Loucy (cell line): ENCODE measurements at regions not wholly inside any gene's neighbourhood (a gene's known extent, or its start where the extent isn't known, plus 50 kb on each side); places are given as distances from the start of the nearest gene placed in this dataset.
"Not testable (repeated sequence)": the region's sequence is repeated elsewhere in the genome, so short reads cannot be mapped to it uniquely, and the experiment has no call there.

Source experiments
- H2AFZ ChIP-seq: fragments of 200-600 bp; sonication (generic); 2 replicates; pipeline ENCODE4 v1.6.0; 2016; ENCODE audit warnings: antibody characterized with exemption, mild to moderate bottlenecking, low read length, moderate library complexity
- H3F3A ChIP-seq: fragments of 200-600 bp; 2 replicates; pipeline ENCODE4 v1.6.0; 2016; ENCODE audit warnings: antibody characterized with exemption, low read depth, mild to moderate bottlenecking
- H3K27me3 ChIP-seq: fragments of 200-600 bp; sonication (generic); 2 replicates; pipeline ENCODE4 v1.6.1; 2014; ENCODE audit warnings: low read length, mild to moderate bottlenecking; ENCODE audit not compliant: insufficient read depth, poor library complexity, severe bottlenecking
- H3K36me3 ChIP-seq: fragments of 200-600 bp; sonication (generic); 2 replicates; pipeline ENCODE4 v1.6.1; 2016; ENCODE audit warnings: low read length; ENCODE audit not compliant: insufficient read depth
- H3K4me1 ChIP-seq: fragments of 200-600 bp; sonication (generic); 2 replicates; pipeline ENCODE4 v1.5.1; 2014; ENCODE audit warnings: low read length, mild to moderate bottlenecking; ENCODE audit not compliant: insufficient read depth, poor library complexity, severe bottlenecking
- H3K4me2 ChIP-seq: fragments of 200-600 bp; sonication (generic); 2 replicates; pipeline ENCODE4 v1.6.0; 2014; ENCODE audit warnings: antibody characterized with exemption, low read length, low read depth, mild to moderate bottlenecking; ENCODE audit not compliant: poor library complexity, severe bottlenecking
- H3K4me3 ChIP-seq: fragments of 200-600 bp; sonication (generic); 2 replicates; pipeline ENCODE4 v1.5.1; 2014; ENCODE audit warnings: low read length, mild to moderate bottlenecking, mixed read lengths; ENCODE audit not compliant: poor library complexity, severe bottlenecking
- H3K79me2 ChIP-seq: fragments of 200-600 bp; sonication (generic); 2 replicates; pipeline ENCODE4 v1.6.1; 2014; ENCODE audit warnings: low read length; ENCODE audit not compliant: insufficient read depth
- H3K9ac ChIP-seq: fragments of 200-600 bp; sonication (generic); 2 replicates; pipeline ENCODE4 v1.6.0; 2014; ENCODE audit warnings: mild to moderate bottlenecking, low read depth, low read length, moderate library complexity; ENCODE audit not compliant: poor library complexity, severe bottlenecking
- H3K9me2 ChIP-seq: fragments of 200-600 bp; sonication (generic); replicated peaks from 2 replicates; pipeline ENCODE4 v1.6.1; 2016; ENCODE audit warnings: low read depth, low read length, mixed read lengths
- H3K9me3 ChIP-seq: fragments of 200-600 bp; sonication (generic); 2 replicates; pipeline ENCODE4 v1.6.1; 2014; ENCODE audit warnings: mild to moderate bottlenecking, antibody characterized with exemption, low read length, low read depth; ENCODE audit not compliant: insufficient read depth
- H4K20me1 ChIP-seq: fragments of 200-600 bp; sonication (generic); 2 replicates; pipeline ENCODE4 v1.6.0; 2014; ENCODE audit warnings: antibody characterized with exemption, low read length, mild to moderate bottlenecking; ENCODE audit not compliant: insufficient read depth, poor library complexity, severe bottlenecking
- EZH2phosphoT487 ChIP-seq: fragments of 200-600 bp; IDR thresholded peaks from 2 replicates; pipeline ENCODE4 v1.6.1; 2018; ENCODE audit warnings: antibody characterized with exemption, mild to moderate bottlenecking, moderate library complexity, borderline replicate concordance
- TF ChIP-seq, protein P1 (sequence below): fragments of 200-600 bp; sonication (generic); conservative IDR thresholded peaks from 2 replicates; pipeline ENCODE4 v1.5.1; 2014; ENCODE audit warnings: mild to moderate bottlenecking, antibody characterized with exemption, low read length

- H3K4me1 ChIP-seq, result no peaks in the 10 kb centered on the region
- no peaks in the 10 kb centered on the region for H3K9me3 ChIP-seq
- H4K20me1 ChIP-seq, result no peaks in the 10 kb centered on the region
- no peaks in the 10 kb centered on the region for H3K9me2 ChIP-seq
- no peaks in the 10 kb centered on the region for H3K36me3 ChIP-seq
- peak overlapping the region; percentile 18; the same call in 1 of the 2 replicates for H2AFZ ChIP-seq
- TF ChIP-seq, protein P1, sequence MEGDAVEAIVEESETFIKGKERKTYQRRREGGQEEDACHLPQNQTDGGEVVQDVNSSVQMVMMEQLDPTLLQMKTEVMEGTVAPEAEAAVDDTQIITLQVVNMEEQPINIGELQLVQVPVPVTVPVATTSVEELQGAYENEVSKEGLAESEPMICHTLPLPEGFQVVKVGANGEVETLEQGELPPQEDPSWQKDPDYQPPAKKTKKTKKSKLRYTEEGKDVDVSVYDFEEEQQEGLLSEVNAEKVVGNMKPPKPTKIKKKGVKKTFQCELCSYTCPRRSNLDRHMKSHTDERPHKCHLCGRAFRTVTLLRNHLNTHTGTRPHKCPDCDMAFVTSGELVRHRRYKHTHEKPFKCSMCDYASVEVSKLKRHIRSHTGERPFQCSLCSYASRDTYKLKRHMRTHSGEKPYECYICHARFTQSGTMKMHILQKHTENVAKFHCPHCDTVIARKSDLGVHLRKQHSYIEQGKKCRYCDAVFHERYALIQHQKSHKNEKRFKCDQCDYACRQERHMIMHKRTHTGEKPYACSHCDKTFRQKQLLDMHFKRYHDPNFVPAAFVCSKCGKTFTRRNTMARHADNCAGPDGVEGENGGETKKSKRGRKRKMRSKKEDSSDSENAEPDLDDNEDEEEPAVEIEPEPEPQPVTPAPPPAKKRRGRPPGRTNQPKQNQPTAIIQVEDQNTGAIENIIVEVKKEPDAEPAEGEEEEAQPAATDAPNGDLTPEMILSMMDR, result no peak
- TF ChIP-seq EZH2phosphoT487, result no peak
- H3K9ac ChIP-seq, result no peak overlapping the region
- H3F3A ChIP-seq, result no peaks in the 10 kb centered on the region
- H3K4me2 ChIP-seq, result no peak overlapping the region
- no peaks in the 10 kb centered on the region for H3K27me3 ChIP-seq
- no peaks in the 10 kb centered on the region for H3K79me2 ChIP-seq
- H3K4me3 ChIP-seq, result no peak overlapping the region
Measured at GRCh38 chr2:13858626-13859025, 773.9 kb upstream of the LRATD1 start.

GRCh38 chr2:13868275-13868674, 764.2 kb upstream of the LRATD1 start:
- not testable (repeated sequence) for H3K27me3 ChIP-seq, H3K36me3 ChIP-seq, H4K20me1 ChIP-seq, H3K9me3 ChIP-seq, H2AFZ ChIP-seq, H3K9ac ChIP-seq, H3K79me2 ChIP-seq, H3K4me3 ChIP-seq, H3K4me1 ChIP-seq, H3F3A ChIP-seq, H3K9me2 ChIP-seq, H3K4me2 ChIP-seq

- H3K79me2 ChIP-seq, result no peaks in the 10 kb centered on the region
- no peak overlapping the region for H3K4me3 ChIP-seq
- H3K9ac ChIP-seq, result no peak overlapping the region
- H3K4me1 ChIP-seq, result no peaks in the 10 kb centered on the region
- H2AFZ ChIP-seq, result no peak overlapping the region
- H3K9me3 ChIP-seq, result no peaks in the 10 kb centered on the region
- no peaks in the 10 kb centered on the region for H3K27me3 ChIP-seq
- no peaks in the 10 kb centered on the region for H3K36me3 ChIP-seq
- TF ChIP-seq, protein P1, result no peak
- TF ChIP-seq EZH2phosphoT487, result no peak
- no peak overlapping the region for H3K4me2 ChIP-seq
- no peaks in the 10 kb centered on the region for H4K20me1 ChIP-seq
- no peaks in the 10 kb centered on the region for H3F3A ChIP-seq
- no peaks in the 10 kb centered on the region for H3K9me2 ChIP-seq
Measured at GRCh38 chr2:13876491-13877037, 756.0 kb upstream of the LRATD1 start.

GRCh38 chr2:13877571-13877970, 754.9 kb upstream of the LRATD1 start:
- Histone ChIP-seq H3K4me3 (no peak overlapping the region), H3K9me3 (no peaks in the 10 kb centered on the region), H2AFZ (no peak overlapping the region), H4K20me1 (no peaks in the 10 kb centered on the region), H3K79me2 (no peaks in the 10 kb centered on the region), H3K4me2 (no peak overlapping the region), H3K9ac (no peak overlapping the region), H3K9me2 (no peaks in the 10 kb centered on the region), H3K27me3 (no peaks in the 10 kb centered on the region), H3K4me1 (no peaks in the 10 kb centered on the region), H3K36me3 (no peaks in the 10 kb centered on the region), H3F3A (no peaks in the 10 kb centered on the region)
- TF ChIP-seq EZH2phosphoT487, result no peak
- TF ChIP-seq, protein P1, result no peak
